Vagina (tissue), 2 donors: ENCODE measurements at regions not wholly inside any gene's neighbourhood (a gene's known extent, or its start where the extent isn't known, plus 50 kb on each side); places are given as distances from the start of the nearest gene placed in this dataset.

Experiments used
- DNase-seq, 2 donors: peaks; one replicate each; pipeline ENCODE4 v3.0.0-alpha.2; 2017; ENCODE audit errors: extremely low spot score in 2 of 2
- H3K27ac ChIP-seq: fragments of 200-600 bp; sonication (generic); one replicate; pipeline ENCODE4 v1.5.1; 2019
- H3K27me3 ChIP-seq: fragments of 200-600 bp; sonication (generic); one replicate; pipeline ENCODE4 v1.5.1; 2019
- H3K36me3 ChIP-seq, 2 donors: fragments of 200-600 bp; sonication (generic); one replicate each; pipeline ENCODE4 v1.5.1; 2017 to 2019
- H3K4me1 ChIP-seq: fragments of 200-600 bp; sonication (generic); one replicate; pipeline ENCODE4 v1.5.1; 2019
- H3K4me3 ChIP-seq, 2 donors: fragments of 200-600 bp; sonication (generic); 1 replicate in 1 of 2; 2 replicates in 1 of 2; pipeline ENCODE4 v1.5.1; 2016 to 2019
- H3K9me3 ChIP-seq: fragments of 200-600 bp; sonication (generic); one replicate; pipeline ENCODE4 v1.5.1; 2019
- POLR2A ChIP-seq, 2 donors: fragments of 450-650 bp; IDR thresholded peaks; one replicate each; pipeline ENCODE4 v1.6.1; 2017; ENCODE audit warnings: antibody characterized with exemption in 2 of 2, mild to moderate bottlenecking in 2 of 2, moderate library complexity in 2 of 2
- POLR2AphosphoS5 ChIP-seq, 2 donors: sonication (generic); formaldehyde crosslinking; IDR thresholded peaks; one replicate each; pipeline ENCODE4 v1.9.0; 2017; ENCODE audit warnings: antibody characterized with exemption in 2 of 2, mild to moderate bottlenecking in 2 of 2, low read depth in 1 of 2; ENCODE audit not compliant: insufficient read depth in 1 of 2
- intact Hi-C: fragments of 100-400 bp; cut with DNase I; formaldehyde crosslinking; loops from one replicate; pipeline ENCODE4 v1.15.1; 2023
- TF ChIP-seq, protein P1 (sequence below), 3 experiments: fragments of 450-650 bp in 2 of 3; fragments of 200-600 bp in 1 of 3; sonication (generic) in 1 of 3; IDR thresholded peaks; one replicate each; pipeline ENCODE4 v1.5.1; 2017 to 2019; ENCODE audit warnings: antibody characterized with exemption in 3 of 3, mild to moderate bottlenecking in 2 of 3, moderate library complexity in 2 of 3

GRCh38 chr10:125535559-125535958 is 147.4 kb downstream of the TEX36 start:
- Histone ChIP-seq H3K36me3 (no peaks in the 10 kb centered on the region), H3K27ac (no peak overlapping the region), H3K9me3 (no peaks in the 10 kb centered on the region), H3K4me3 (no peak overlapping the region), H3K4me1 (no peaks in the 10 kb centered on the region), H3K27me3 (no peaks in the 10 kb centered on the region)
- intact Hi-C loops, result no loop called here
- DNase-seq, result no peak
- TF ChIP-seq POLR2AphosphoS5 (IDR thresholded peaks at IDR 0.05; ENCODE audit: insufficient read depth in 1 of 2, low read depth in 1 of 2) (no peak), POLR2A (IDR thresholded peaks at IDR 0.05) (no peak)
- TF ChIP-seq, protein P1, sequence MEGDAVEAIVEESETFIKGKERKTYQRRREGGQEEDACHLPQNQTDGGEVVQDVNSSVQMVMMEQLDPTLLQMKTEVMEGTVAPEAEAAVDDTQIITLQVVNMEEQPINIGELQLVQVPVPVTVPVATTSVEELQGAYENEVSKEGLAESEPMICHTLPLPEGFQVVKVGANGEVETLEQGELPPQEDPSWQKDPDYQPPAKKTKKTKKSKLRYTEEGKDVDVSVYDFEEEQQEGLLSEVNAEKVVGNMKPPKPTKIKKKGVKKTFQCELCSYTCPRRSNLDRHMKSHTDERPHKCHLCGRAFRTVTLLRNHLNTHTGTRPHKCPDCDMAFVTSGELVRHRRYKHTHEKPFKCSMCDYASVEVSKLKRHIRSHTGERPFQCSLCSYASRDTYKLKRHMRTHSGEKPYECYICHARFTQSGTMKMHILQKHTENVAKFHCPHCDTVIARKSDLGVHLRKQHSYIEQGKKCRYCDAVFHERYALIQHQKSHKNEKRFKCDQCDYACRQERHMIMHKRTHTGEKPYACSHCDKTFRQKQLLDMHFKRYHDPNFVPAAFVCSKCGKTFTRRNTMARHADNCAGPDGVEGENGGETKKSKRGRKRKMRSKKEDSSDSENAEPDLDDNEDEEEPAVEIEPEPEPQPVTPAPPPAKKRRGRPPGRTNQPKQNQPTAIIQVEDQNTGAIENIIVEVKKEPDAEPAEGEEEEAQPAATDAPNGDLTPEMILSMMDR (IDR thresholded peaks at IDR 0.05), result no peak

DNA sequence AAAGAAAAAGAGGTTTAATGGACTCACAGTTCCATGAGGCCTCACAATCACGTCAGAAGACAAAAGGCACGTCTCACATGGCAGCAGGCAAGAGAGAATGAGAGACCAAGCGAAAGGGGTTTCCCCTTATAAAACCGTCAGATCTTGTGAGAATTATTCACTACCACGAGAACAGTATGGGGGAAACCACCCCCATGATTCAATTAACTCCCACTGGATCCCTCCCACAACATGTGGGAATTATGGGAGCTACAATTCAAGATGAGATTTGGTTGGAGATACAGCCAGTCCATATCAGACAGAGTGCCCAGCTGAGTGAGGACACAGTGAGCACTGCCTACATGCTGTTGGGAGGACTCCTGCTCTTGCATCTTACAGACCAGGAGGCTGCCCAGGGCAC is 148.4 kb downstream of the TEX36 start:
- no peak for DNase-seq
- TF ChIP-seq POLR2A (IDR thresholded peaks at IDR 0.05) (no peak), POLR2AphosphoS5 (IDR thresholded peaks at IDR 0.05; ENCODE audit: insufficient read depth in 1 of 2, low read depth in 1 of 2) (no peak)
- TF ChIP-seq, protein P1 (IDR thresholded peaks at IDR 0.05), result no peak
- intact Hi-C loops, result no loop called here

DNA sequence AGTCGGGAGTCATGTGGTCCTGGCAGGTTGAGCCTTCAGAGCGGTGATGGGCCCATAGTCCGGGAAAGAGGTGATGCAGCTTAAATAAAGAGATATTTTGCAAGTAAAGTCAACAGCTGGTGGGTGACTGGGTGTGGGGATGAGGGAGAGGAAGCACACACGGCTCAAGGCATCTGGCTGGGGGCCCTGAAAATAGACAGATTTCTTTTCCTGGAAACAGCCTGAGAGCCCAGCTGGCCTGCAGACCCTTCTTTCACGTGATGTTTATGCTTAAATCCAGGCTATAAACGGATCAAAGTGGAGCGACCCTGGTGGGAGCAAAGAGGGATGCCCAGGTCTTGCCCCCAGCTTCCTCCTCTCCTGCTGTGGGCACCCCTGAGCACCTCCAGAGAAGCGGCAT is 149.1 kb downstream of the TEX36 start:
- no peaks in the 10 kb centered on the region for H3K4me1 ChIP-seq
- no peak overlapping the region for H3K27ac ChIP-seq
- DNase-seq, result no peak
- H3K27me3 ChIP-seq, result no peaks in the 10 kb centered on the region
- no peaks in the 10 kb centered on the region for H3K9me3 ChIP-seq
- TF ChIP-seq POLR2AphosphoS5 (IDR thresholded peaks at IDR 0.05; ENCODE audit: insufficient read depth in 1 of 2, low read depth in 1 of 2), result no peak
- TF ChIP-seq, protein P1 (IDR thresholded peaks at IDR 0.05), result no peak
- no peak overlapping the region for H3K4me3 ChIP-seq
- H3K36me3 ChIP-seq, result no peaks in the 10 kb centered on the region
- intact Hi-C loops, result no loop called here

More for the DNA sequence above, 148.4 kb downstream of the TEX36 start:
- no peaks in the 10 kb centered on the region for H3K27me3 ChIP-seq
- no peak overlapping the region for H3K4me3 ChIP-seq
- no peaks in the 10 kb centered on the region for H3K4me1 ChIP-seq
- H3K27ac ChIP-seq, result no peak overlapping the region
- H3K36me3 ChIP-seq, result no peaks in the 10 kb centered on the region
- H3K9me3 ChIP-seq, result no peaks in the 10 kb centered on the region

DNA sequence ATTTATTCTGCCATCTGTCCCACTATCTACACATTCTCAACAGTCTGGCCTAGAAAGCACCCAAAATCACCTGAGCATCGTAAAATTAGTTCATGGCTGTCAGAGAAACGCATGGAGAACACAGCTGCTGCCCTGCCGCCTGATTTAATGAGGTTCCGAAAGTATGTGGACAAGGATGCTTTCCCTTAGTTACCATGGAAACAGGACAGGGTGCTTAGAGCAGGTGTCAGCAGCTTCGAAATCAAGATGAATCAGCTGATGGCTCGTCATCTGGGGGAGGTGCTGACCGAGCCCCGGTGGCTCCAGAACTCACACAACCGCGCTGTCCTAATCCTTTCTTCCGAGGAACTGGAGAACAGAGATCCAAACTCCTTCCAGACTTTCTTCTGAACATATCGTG is 151.5 kb downstream of the TEX36 start:
- no peaks in the 10 kb centered on the region for H3K4me1 ChIP-seq
- no peaks in the 10 kb centered on the region for H3K27me3 ChIP-seq
- TF ChIP-seq POLR2A (IDR thresholded peaks at IDR 0.05) (no peak), POLR2AphosphoS5 (IDR thresholded peaks at IDR 0.05; ENCODE audit: insufficient read depth in 1 of 2, low read depth in 1 of 2) (no peak)
- TF ChIP-seq, protein P1 (IDR thresholded peaks at IDR 0.05), result no peak
- no peak overlapping the region for H3K27ac ChIP-seq
- no peaks in the 10 kb centered on the region for H3K9me3 ChIP-seq
- H3K4me3 ChIP-seq, result no peak overlapping the region
- DNase-seq, result no peak
- H3K36me3 ChIP-seq, result no peaks in the 10 kb centered on the region
- intact Hi-C loops, result no loop called here

- intact Hi-C loops, result no loop called here
- Histone ChIP-seq H3K4me3 (no peak overlapping the region), H3K4me1 (no peaks in the 10 kb centered on the region), H3K36me3 (no peaks in the 10 kb centered on the region), H3K9me3 (no peaks in the 10 kb centered on the region), H3K27ac (no peak overlapping the region), H3K27me3 (no peaks in the 10 kb centered on the region)
- no peak for DNase-seq
- TF ChIP-seq POLR2A (IDR thresholded peaks at IDR 0.05) (no peak), POLR2AphosphoS5 (IDR thresholded peaks at IDR 0.05; ENCODE audit: insufficient read depth in 1 of 2, low read depth in 1 of 2) (no peak)
- TF ChIP-seq, protein P1 (IDR thresholded peaks at IDR 0.05), result no peak
These were observed 159.6 kb downstream of the TEX36 start for GRCh38 chr10:125523347-125523746.
